Activated T-cell treated with anti-CD3 and anti-CD28 coated beads, Interleukin-2, amount 50 U/mL, for 24 hours (primary cell): ENCODE measurements at regions not wholly inside any gene's neighbourhood (a gene's known extent, or its start where the extent isn't known, plus 50 kb on each side); places are given as distances from the start of the nearest gene placed in this dataset.

Experiments
- DNase-seq: peaks from one replicate; pipeline ENCODE4 v3.0.0-alpha.2; 2020
- H3K27ac Mint-ChIP-seq: 2 replicates; pipeline ENCODE4 v1.8.0; 2020; ENCODE audit warnings: mild to moderate bottlenecking, mixed read lengths
- H3K27me3 Mint-ChIP-seq: 2 replicates; pipeline ENCODE4 v1.8.0; 2020; ENCODE audit warnings: mixed read lengths
- H3K36me3 Mint-ChIP-seq: 2 replicates; pipeline ENCODE4 v1.8.0; 2020; ENCODE audit warnings: low read depth, mixed read lengths
- H3K4me1 Mint-ChIP-seq: 2 replicates; pipeline ENCODE4 v1.8.0; 2020; ENCODE audit warnings: low read depth, mixed read lengths
- H3K4me3 Mint-ChIP-seq: 2 replicates; pipeline ENCODE4 v1.8.0; 2020; ENCODE audit warnings: mild to moderate bottlenecking, moderate library complexity, mixed read lengths
- H3K9me3 Mint-ChIP-seq: 2 replicates; pipeline ENCODE4 v1.8.0; 2020; ENCODE audit warnings: mixed read lengths

DNA sequence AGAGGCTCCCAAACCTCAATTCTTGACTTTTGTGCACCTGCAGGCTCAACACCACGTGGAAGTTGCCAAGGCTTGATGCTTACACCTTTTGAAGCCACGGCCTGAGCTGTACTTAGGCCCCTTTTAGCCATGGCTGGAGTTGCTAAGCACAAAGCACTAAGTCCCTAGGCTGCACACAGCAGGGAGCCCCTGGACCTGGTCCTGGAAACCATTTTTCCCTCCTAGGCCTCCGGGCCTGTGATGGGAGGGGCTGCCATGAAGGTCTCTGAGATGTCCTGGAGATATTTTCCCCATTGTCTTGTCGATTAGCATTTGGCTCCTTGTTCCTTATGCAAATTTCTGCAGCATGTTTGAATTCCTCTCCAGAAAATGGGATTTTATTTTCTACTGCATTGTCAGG is 247.1 kb upstream of the ARPP21 start:
- Mint-ChIP-seq H3K36me3 (no peaks in the 10 kb centered on the region), H3K27me3 (no peaks in the 10 kb centered on the region), H3K4me3 (no peak overlapping the region), H3K27ac (no peak overlapping the region), H3K4me1 (no peaks in the 10 kb centered on the region), H3K9me3 (peaks cover 9% of the 10 kb centered on the region)
- DNase-seq, result no peak

DNA sequence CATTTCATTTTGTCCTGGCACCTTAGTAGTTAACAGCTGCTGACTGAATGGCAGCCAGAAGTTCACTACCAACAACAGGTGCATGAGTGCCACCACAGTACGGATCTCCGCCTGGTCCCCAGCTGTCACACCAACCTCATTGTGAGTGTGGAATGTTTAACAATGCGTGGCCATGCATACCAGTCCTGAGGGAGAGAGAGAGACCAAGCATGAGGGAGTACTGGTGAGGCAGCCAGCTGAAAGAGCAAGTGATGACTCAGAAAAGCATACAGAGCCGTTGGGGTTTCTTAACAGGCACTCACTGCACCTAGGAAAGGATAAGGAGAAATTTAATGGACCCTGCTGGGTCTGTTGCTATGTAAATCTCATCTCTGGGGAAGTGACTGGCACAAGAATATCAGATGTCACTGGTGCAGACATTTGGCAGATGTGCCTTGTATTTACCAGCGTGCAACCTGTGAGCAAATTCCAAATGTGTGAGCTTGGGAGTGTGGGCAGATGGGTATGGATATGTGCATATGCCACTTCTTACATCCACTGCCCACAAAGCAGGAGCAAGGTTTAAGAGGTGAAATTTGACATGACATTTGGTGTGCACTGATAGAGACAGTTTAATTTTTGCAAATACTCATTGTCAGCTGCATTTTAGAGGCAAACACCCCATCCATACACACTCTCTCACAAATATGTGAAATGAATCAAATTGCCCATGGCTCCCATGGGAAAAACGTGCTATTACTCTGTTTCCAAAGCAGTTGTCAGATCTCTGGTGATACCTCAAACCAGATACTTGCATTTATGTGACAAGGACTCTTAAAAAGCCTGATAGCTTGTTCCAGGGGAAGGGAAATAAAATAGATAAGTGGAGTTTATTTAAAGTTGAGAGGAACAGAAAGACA is 245.2 kb upstream of the ARPP21 start:
- Mint-ChIP-seq H3K9me3 (peaks cover 7% of the 10 kb centered on the region), H3K4me1 (no peaks in the 10 kb centered on the region), H3K36me3 (no peaks in the 10 kb centered on the region), H3K27me3 (no peaks in the 10 kb centered on the region), H3K4me3 (no peak overlapping the region), H3K27ac (no peak overlapping the region)
- no peak for DNase-seq

DNA sequence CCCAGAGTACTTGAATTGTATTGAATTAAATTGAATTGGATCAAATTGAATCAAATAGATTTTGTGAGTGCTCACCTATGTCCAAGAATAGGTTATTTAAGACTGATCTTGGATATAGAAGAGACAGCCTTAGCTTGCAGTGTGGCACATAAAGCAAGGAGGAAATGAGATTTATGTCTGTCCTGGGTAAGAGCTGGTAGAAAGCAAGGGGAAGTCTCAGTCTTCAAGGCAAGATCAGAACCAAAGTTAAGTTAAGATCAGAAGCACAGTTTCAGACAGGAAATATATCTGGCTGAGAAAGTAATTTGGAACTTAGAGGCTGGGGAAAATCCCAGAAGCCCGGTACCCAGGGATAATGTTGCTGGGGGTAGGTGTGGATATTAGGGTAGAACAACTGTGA is 244.4 kb upstream of the ARPP21 start:
- Mint-ChIP-seq H3K4me1 (no peaks in the 10 kb centered on the region), H3K27ac (no peak overlapping the region), H3K27me3 (no peaks in the 10 kb centered on the region), H3K4me3 (no peak overlapping the region), H3K9me3 (peaks cover 7% of the 10 kb centered on the region), H3K36me3 (no peaks in the 10 kb centered on the region)
- no peak for DNase-seq

DNA sequence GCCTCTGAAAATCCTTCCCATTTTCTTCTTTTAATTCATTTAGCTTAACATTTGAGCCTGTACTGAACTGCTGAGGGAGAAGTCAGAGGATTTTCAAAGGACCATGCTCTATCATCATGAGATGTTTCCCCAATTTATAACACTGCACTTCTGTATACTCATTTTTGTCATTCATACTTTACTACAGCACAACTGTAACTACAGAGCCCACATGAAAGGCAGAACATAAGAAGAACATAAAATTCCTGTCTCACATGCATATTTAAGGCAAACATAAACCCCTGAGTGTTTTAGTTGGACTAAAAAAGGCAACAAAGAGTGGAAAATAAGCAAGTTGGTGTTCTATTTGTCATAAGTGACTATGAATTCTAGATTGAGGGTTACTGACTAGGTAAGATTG is 237.7 kb upstream of the ARPP21 start:
- Mint-ChIP-seq H3K4me3 (no peak overlapping the region), H3K27me3 (no peaks in the 10 kb centered on the region), H3K4me1 (no peaks in the 10 kb centered on the region), H3K36me3 (no peaks in the 10 kb centered on the region), H3K27ac (no peak overlapping the region), H3K9me3 (peaks cover 2% of the 10 kb centered on the region)
- DNase-seq, result no peak

DNA sequence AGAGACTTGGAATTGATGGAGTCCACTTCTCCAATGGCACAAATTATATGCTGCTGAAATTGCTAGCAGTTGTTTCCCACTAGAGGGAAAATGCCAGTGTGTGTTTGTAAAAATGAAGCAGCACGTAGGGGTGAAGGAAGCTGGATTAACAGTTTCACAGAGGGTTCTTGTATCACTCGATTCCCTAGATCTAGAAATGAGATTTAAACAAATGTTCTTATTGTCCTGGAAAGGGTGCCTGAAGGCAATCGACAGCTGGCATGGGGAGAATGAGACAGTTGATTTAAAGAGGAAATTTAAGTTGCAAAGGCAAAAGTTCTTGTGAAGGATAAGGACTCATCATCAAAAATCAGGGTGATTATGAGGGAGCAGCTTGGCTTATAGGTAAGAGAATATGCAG is 234.8 kb upstream of the ARPP21 start:
- no peak overlapping the region for H3K27ac Mint-ChIP-seq
- no peaks in the 10 kb centered on the region for H3K27me3 Mint-ChIP-seq
- no peak overlapping the region for H3K4me3 Mint-ChIP-seq

DNA sequence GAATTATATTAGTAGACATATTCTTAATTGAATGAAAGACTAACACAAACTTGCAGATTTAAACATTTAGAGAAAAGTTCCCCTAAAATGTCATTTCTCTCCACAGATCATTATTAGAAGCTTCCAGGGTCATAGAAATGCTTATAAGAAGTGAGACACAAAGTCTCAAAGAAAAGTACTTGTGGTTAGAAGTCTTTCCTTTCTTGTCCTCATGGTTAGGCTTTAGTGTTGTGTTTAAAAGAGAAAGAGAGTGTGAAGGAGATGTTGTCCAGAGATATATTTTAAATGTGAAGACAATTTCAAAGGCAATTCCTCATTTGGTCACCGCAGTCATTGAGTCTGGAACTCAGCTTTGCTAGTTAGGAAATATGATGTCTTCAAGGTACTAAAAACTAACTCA is 230.4 kb upstream of the ARPP21 start:
- H3K4me1 Mint-ChIP-seq, result no peaks in the 10 kb centered on the region

More for the DNA sequence above, 234.8 kb upstream of the ARPP21 start:
- H3K36me3 Mint-ChIP-seq, result no peaks in the 10 kb centered on the region
- H3K4me1 Mint-ChIP-seq, result no peaks in the 10 kb centered on the region
- DNase-seq, result no peak
- peaks cover 2% of the 10 kb centered on the region for H3K9me3 Mint-ChIP-seq

DNA sequence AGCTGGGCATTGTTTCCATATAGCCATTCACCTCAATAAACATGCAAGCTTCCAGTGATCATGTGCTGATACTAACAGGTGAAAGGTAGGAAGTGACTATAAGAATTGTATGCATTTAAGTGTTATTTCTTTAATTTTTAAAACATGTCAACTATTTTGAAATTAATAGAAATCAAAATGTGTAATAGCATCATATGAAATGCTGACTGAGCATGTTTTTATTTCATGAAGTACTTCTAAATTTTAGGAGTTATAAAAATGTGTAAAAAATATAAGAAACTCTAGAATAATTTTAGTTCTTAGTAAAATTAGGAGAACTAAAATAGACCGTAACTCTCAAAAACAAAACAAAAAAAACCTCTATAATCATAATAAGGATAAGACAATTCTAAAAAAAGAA is 229.3 kb upstream of the ARPP21 start:
- Mint-ChIP-seq H3K4me3 (no peak overlapping the region), H3K27me3 (no peaks in the 10 kb centered on the region), H3K4me1 (no peaks in the 10 kb centered on the region), H3K9me3 (peaks cover 2% of the 10 kb centered on the region), H3K27ac (no peak overlapping the region), H3K36me3 (no peaks in the 10 kb centered on the region)
- no peak for DNase-seq

More for the DNA sequence above, 230.4 kb upstream of the ARPP21 start:
- H3K27ac Mint-ChIP-seq, result no peak overlapping the region
- DNase-seq, result no peak
- no peaks in the 10 kb centered on the region for H3K27me3 Mint-ChIP-seq
- H3K4me3 Mint-ChIP-seq, result no peak overlapping the region
- peaks cover 2% of the 10 kb centered on the region for H3K9me3 Mint-ChIP-seq
- H3K36me3 Mint-ChIP-seq, result no peaks in the 10 kb centered on the region

DNA sequence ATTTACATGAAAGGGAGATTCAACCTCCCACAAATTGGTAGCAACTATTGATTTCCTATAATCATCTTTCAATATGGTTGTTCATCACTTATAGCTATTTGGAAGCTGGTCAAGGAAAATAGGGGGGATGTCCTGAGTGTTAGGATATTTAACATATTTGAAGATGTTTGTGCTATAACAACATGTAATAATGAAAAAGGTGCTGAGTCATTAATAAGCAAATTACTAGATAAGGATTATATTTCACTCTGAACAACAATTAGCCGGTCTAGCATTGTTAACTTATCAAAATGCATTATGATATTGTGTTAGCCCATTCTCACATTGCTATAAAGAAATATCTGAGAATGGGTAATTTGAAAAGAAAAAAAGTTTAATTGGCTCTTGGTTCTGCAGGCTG is 225.8 kb upstream of the ARPP21 start:
- no peak overlapping the region for H3K4me3 Mint-ChIP-seq
- no peak overlapping the region for H3K27ac Mint-ChIP-seq
- no peaks in the 10 kb centered on the region for H3K27me3 Mint-ChIP-seq
- no peaks in the 10 kb centered on the region for H3K4me1 Mint-ChIP-seq
- H3K36me3 Mint-ChIP-seq, result no peaks in the 10 kb centered on the region
- H3K9me3 Mint-ChIP-seq, result peaks cover 3% of the 10 kb centered on the region
- no peak for DNase-seq

DNA sequence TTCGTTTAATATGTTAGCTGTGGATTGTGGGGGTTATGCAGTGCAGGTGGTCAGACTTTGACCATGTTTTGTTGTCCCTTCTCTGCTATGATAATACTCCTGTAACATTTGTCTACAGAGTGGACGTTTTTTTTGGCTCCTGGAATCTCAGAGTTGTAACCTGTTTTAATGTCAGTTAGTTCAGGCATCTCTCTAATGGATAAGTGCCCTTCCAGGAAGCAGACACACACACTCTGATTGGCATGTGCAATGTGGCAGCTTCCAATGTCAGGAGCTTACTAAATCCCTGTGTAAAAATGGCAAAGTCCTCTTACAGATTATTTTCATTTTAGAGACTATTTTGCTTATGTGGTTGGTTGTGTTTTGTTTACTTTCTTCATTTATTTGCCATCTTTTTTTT is 222.2 kb upstream of the ARPP21 start:
- Mint-ChIP-seq H3K36me3 (no peaks in the 10 kb centered on the region), H3K27me3 (no peaks in the 10 kb centered on the region), H3K9me3 (peaks cover 3% of the 10 kb centered on the region), H3K4me3 (no peak overlapping the region), H3K27ac (no peak overlapping the region), H3K4me1 (no peaks in the 10 kb centered on the region)
- no peak for DNase-seq

DNA sequence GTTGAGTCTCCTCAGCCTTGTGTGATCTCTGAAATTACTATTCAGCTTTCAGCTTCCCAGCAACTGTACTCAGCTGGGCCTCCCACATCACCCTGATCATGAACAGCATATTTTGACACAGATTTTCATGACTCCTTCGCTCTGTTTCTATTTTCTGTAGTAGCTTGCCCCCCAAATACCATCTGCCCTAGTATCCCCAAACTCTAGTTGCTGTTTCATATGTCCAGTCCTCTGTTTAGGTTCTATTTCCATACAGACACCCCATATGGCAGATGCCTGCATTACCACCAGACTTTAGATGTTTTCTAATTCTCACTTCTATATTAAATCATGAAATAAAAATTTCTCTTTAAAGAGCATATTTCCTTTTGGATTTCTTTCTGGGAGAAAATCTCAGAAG is 217.2 kb upstream of the ARPP21 start:
- H3K4me3 Mint-ChIP-seq, result no peak overlapping the region
- no peaks in the 10 kb centered on the region for H3K27me3 Mint-ChIP-seq
- H3K36me3 Mint-ChIP-seq, result no peaks in the 10 kb centered on the region
- no peak for DNase-seq
- peaks cover under 1% of the 10 kb centered on the region for H3K9me3 Mint-ChIP-seq
- no peak overlapping the region for H3K27ac Mint-ChIP-seq
- H3K4me1 Mint-ChIP-seq, result no peaks in the 10 kb centered on the region

DNA sequence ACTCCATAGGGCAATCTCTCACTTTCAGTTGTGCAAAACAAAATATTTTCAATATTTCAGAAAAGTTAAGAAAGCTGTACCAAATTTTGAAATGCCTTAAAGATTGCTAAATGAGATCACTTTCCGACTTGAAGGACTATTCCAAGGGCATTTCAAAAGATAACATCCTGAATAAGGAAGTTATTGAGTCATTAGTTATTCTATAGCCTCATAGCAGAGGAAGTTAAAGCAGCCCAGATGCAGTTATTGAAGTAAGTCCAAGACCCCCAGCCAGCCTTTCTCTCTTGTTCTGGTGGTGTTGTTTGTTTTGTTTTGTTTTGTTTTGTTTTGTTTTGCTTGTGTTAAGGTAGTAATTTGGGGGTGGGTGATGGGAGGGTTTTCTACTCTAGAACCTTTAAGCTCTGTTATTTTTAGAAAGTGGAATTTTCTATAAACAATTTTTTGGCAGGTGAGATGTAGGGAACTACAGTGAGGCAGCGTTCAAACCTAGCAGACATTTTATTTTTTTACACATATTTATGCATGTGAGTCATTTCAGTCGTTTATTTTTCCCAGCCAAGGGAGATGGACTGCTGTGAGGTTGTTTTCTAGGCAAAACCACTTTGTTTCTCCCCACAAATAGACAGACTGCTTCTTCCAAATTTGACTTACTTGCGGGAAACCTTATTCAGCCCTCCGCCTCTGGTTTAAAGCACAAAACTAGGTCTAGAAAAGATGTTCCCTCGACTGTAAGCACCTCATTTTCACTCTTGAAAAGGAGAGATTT is 216.3 kb upstream of the ARPP21 start:
- H3K4me1 Mint-ChIP-seq, result no peaks in the 10 kb centered on the region
- no peak for DNase-seq
- H3K9me3 Mint-ChIP-seq, result no peaks in the 10 kb centered on the region
- no peak overlapping the region for H3K27ac Mint-ChIP-seq
- H3K36me3 Mint-ChIP-seq, result no peaks in the 10 kb centered on the region
- H3K27me3 Mint-ChIP-seq, result no peaks in the 10 kb centered on the region
- H3K4me3 Mint-ChIP-seq, result no peak overlapping the region

DNA sequence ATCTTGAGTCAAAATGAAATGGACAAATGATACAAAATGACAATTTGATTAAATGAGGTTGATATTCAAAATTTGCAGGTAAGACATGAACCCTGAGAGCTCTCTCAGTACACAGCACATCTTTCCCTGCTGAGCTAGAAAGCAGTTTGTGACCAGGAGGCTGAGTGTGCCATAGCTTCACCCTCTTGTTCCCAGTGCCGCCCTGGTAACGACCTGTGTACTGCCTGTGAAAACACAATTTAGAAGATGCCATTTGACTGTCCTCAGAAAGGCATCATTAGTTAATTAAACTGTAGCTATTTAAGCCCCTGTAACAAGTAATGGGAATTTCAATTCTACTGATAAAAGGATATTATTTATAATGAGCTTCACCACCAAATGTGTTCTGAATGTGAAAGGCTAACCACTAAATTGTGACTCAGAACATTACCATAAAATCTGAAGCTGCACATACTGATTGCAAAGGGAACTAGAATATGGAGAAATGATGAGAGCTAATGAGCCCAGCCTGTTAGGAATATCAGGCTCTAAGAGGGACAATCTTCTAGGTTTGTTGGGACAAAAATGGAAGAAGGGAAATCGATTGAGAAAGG is 212.9 kb upstream of the ARPP21 start:
- DNase-seq, result no peak
- Mint-ChIP-seq H3K27ac (no peak overlapping the region), H3K27me3 (no peaks in the 10 kb centered on the region), H3K4me3 (no peak overlapping the region), H3K4me1 (no peaks in the 10 kb centered on the region), H3K9me3 (no peaks in the 10 kb centered on the region), H3K36me3 (no peaks in the 10 kb centered on the region)

DNA sequence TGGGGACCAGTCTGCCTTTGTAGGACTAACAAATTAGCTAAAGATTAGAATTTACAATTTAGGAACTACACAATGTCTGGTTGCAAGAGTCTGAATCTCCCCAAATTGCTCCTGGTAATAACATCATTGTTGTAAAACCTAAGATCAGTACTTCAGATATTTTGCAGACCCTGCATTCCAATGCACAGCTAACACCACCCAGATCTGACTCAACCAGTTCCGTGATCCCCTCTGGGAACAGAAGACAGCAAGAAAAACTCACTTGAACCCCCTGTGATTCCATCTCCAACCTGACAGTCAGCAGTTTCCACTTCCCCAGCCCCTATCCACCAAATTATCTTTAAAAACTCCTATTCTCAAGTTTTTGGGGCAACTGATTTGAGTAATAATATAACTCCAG is 201.9 kb upstream of the ARPP21 start:
- H3K4me1 Mint-ChIP-seq, result no peaks in the 10 kb centered on the region
- no peak overlapping the region for H3K27ac Mint-ChIP-seq
- no peak overlapping the region for H3K4me3 Mint-ChIP-seq
- no peaks in the 10 kb centered on the region for H3K9me3 Mint-ChIP-seq
- H3K27me3 Mint-ChIP-seq, result no peaks in the 10 kb centered on the region
- no peaks in the 10 kb centered on the region for H3K36me3 Mint-ChIP-seq
- no peak for DNase-seq

DNA sequence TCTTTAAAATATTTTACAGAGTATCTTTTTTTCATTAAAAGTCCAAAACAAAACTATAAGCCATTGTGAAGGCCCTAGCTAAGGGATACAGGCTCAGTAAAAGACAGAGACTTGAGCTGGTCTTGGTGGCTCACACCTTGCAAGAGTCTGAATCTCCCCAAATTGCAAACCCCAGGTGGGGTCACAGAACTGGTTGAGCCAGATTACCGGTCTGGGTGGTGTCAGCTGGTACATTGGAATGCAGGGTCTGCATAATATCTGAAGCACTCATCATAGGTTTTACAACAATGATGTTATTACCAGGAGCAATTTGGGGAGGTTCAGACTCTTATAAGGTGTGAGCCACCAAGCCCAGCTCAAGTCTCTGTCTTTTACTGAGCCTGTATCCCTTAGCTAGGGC is 201.2 kb upstream of the ARPP21 start:
- Mint-ChIP-seq H3K27me3 (no peaks in the 10 kb centered on the region), H3K27ac (no peak overlapping the region), H3K4me3 (no peak overlapping the region), H3K36me3 (no peaks in the 10 kb centered on the region), H3K9me3 (no peaks in the 10 kb centered on the region), H3K4me1 (no peaks in the 10 kb centered on the region)
- DNase-seq, result no peak

DNA sequence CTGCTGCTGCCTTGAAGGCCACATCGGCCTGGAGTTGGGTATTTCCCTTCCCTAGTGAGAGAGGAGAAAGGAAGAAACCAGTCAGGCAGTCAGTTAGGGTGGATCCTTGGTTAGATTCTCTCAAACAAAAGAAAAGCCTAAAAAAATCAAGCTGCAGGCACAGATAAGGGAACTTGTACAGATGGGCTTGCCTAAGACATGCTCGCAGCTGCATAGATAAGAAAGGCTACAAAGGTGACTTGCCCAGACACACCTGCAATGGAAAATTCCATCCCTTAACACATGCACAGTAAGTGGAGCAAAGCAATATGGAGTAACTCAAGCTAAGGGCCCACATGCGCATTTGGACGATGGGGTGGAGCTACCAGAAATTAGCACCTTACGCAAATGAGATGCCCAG is 199.7 kb upstream of the ARPP21 start:
- no peak overlapping the region for H3K27ac Mint-ChIP-seq

More for the DNA sequence above, 199.7 kb upstream of the ARPP21 start:
- DNase-seq, result no peak
- Mint-ChIP-seq H3K4me3 (no peak overlapping the region), H3K9me3 (no peaks in the 10 kb centered on the region), H3K4me1 (no peaks in the 10 kb centered on the region), H3K36me3 (no peaks in the 10 kb centered on the region), H3K27me3 (no peaks in the 10 kb centered on the region)
